DOHH2 (cell line): ENCODE measurements at regions not wholly inside any gene's neighbourhood (a gene's known extent, or its start where the extent isn't known, plus 50 kb on each side); places are given as distances from the start of the nearest gene placed in this dataset.

ENCODE experiments used
- H3F3A ChIP-seq: fragments of 200-600 bp; sonication (generic), shearing (Covaris generic); 2 replicates; pipeline ENCODE4 v1.6.0; 2016; ENCODE audit warnings: antibody characterized with exemption, mild to moderate bottlenecking; ENCODE audit not compliant: control insufficient read depth, insufficient read depth
- H3K27ac ChIP-seq: fragments of 200-600 bp; sonication (generic); 2 replicates; pipeline ENCODE4 v1.5.1; 2014; ENCODE audit warnings: low read depth, mild to moderate bottlenecking, low read length, moderate library complexity
- H3K27me3 ChIP-seq: fragments of 200-600 bp; sonication (generic); 2 replicates; pipeline ENCODE4 v1.6.1; 2014; ENCODE audit warnings: mild to moderate bottlenecking, low read length, mixed read lengths; ENCODE audit not compliant: control insufficient read depth
- H3K36me3 ChIP-seq: fragments of 200-600 bp; sonication (generic); 2 replicates; pipeline ENCODE4 v1.6.1; 2014; ENCODE audit warnings: mild to moderate bottlenecking, low read length, moderate library complexity, mixed read lengths; ENCODE audit not compliant: control insufficient read depth
- H3K4me1 ChIP-seq: fragments of 200-600 bp; sonication (generic); 2 replicates; pipeline ENCODE4 v1.6.1; 2014; ENCODE audit warnings: mild to moderate bottlenecking, low read length, mixed read lengths; ENCODE audit not compliant: control insufficient read depth
- H3K4me2 ChIP-seq: fragments of 200-600 bp; sonication (generic); 2 replicates; pipeline ENCODE4 v1.6.0; 2014; ENCODE audit warnings: mild to moderate bottlenecking, low read length, moderate library complexity
- H3K4me3 ChIP-seq: fragments of 200-600 bp; sonication (generic); 2 replicates; pipeline ENCODE4 v1.5.1; 2014; ENCODE audit warnings: mild to moderate bottlenecking, low read length, mixed read lengths
- H3K79me2 ChIP-seq: fragments of 200-600 bp; sonication (generic); 2 replicates; pipeline ENCODE4 v1.6.1; 2014; ENCODE audit warnings: mild to moderate bottlenecking, low read length, mixed read lengths; ENCODE audit not compliant: control insufficient read depth
- H3K9me2 ChIP-seq: fragments of 200-600 bp; sonication (generic); replicated peaks from 2 replicates; pipeline ENCODE4 v1.6.1; 2014; ENCODE audit warnings: mild to moderate bottlenecking, low read length, mixed read lengths; ENCODE audit not compliant: control insufficient read depth
- H3K9me3 ChIP-seq: fragments of 200-600 bp; sonication (generic); 2 replicates; pipeline ENCODE4 v1.6.1; 2014; ENCODE audit warnings: antibody characterized with exemption, low read length, mixed read lengths; ENCODE audit not compliant: control insufficient read depth, insufficient read depth
- H4K20me1 ChIP-seq: fragments of 200-600 bp; sonication (generic); 2 replicates; pipeline ENCODE4 v1.6.0; 2014; ENCODE audit warnings: low read depth, mild to moderate bottlenecking, antibody characterized with exemption, low read length, moderate library complexity; ENCODE audit not compliant: control insufficient read depth, insufficient read depth
- CTCF ChIP-seq: fragments of 200-600 bp; sonication (generic); IDR thresholded peaks from one replicate; pipeline ENCODE4 v1.5.1; 2014; ENCODE audit warnings: antibody characterized with exemption, mild to moderate bottlenecking, low read depth, low read length; ENCODE audit not compliant: poor library complexity, severe bottlenecking
- EZH2phosphoT487 ChIP-seq: fragments of 200-600 bp; sonication (generic); IDR thresholded peaks from 2 replicates; pipeline ENCODE4 v1.6.1; 2017; ENCODE audit warnings: borderline replicate concordance, mild to moderate bottlenecking, antibody characterized with exemption, low read length, moderate library complexity, mixed read lengths

- Histone ChIP-seq H3K79me2 (no peaks in the 10 kb centered on the region), H3F3A (no peaks in the 10 kb centered on the region), H3K27ac (no peak overlapping the region), H3K4me3 (no peak overlapping the region), H3K9me3 (no peaks in the 10 kb centered on the region), H3K36me3 (no peaks in the 10 kb centered on the region), H3K27me3 (no peaks in the 10 kb centered on the region), H4K20me1 (no peaks in the 10 kb centered on the region), H3K9me2 (no peaks in the 10 kb centered on the region), H3K4me2 (no peak overlapping the region), H3K4me1 (no peaks in the 10 kb centered on the region)
- TF ChIP-seq CTCF (no peak), EZH2phosphoT487 (no peak)
Observed at GRCh38 chr3:154658000-154658399, 228.0 kb upstream of the GPR149 start.

- TF ChIP-seq CTCF (no peak), EZH2phosphoT487 (no peak)
- Histone ChIP-seq H3K27me3 (no peaks in the 10 kb centered on the region), H3K9me3 (no peaks in the 10 kb centered on the region), H3K27ac (no peak overlapping the region), H3K9me2 (no peaks in the 10 kb centered on the region), H3K4me3 (no peak overlapping the region), H3K4me1 (no peaks in the 10 kb centered on the region), H3K36me3 (no peaks in the 10 kb centered on the region), H4K20me1 (no peaks in the 10 kb centered on the region), H3F3A (no peaks in the 10 kb centered on the region), H3K4me2 (no peak overlapping the region), H3K79me2 (no peaks in the 10 kb centered on the region)
Observed at GRCh38 chr3:154657218-154657617, 227.2 kb upstream of the GPR149 start.

GRCh38 chr3:154656486-154656885, 226.5 kb upstream of the GPR149 start:
- TF ChIP-seq EZH2phosphoT487 (no peak), CTCF (no peak)
- Histone ChIP-seq H3K79me2 (no peaks in the 10 kb centered on the region), H3K9me3 (no peaks in the 10 kb centered on the region), H3K9me2 (no peaks in the 10 kb centered on the region), H3K27ac (no peak overlapping the region), H3K27me3 (no peaks in the 10 kb centered on the region), H3K36me3 (no peaks in the 10 kb centered on the region), H3K4me1 (no peaks in the 10 kb centered on the region), H3F3A (no peaks in the 10 kb centered on the region), H3K4me2 (no peak overlapping the region), H3K4me3 (no peak overlapping the region), H4K20me1 (no peaks in the 10 kb centered on the region)

- no peak overlapping the region for H3K4me2 ChIP-seq
Observed at GRCh38 chr3:154642145-154642544, 212.2 kb upstream of the GPR149 start.

More at GRCh38 chr3:154642145-154642544, 212.2 kb upstream of the GPR149 start:
- H3K4me3 ChIP-seq: no peak overlapping the region
- H3K27me3 ChIP-seq: no peaks in the 10 kb centered on the region
- no peaks in the 10 kb centered on the region for H3K4me1 ChIP-seq
- H3F3A ChIP-seq: no peaks in the 10 kb centered on the region
- H4K20me1 ChIP-seq: no peaks in the 10 kb centered on the region
- TF ChIP-seq CTCF (no peak), EZH2phosphoT487 (no peak)
- no peaks in the 10 kb centered on the region for H3K79me2 ChIP-seq
- H3K27ac ChIP-seq: no peak overlapping the region
- no peaks in the 10 kb centered on the region for H3K9me2 ChIP-seq
- H3K9me3 ChIP-seq: no peaks in the 10 kb centered on the region; the same call in 1 of the 2 replicates
- no peaks in the 10 kb centered on the region for H3K36me3 ChIP-seq
